ACHN (cell line): ENCODE measurements at regions not wholly inside any gene's neighbourhood (a gene's known extent, or its start where the extent isn't known, plus 50 kb on each side); places are given as distances from the start of the nearest gene placed in this dataset.
A peak's percentile ranks its signal among the peaks of the same experiment; 100 is the strongest.
"Not testable (repeated sequence)": the region's sequence is repeated elsewhere in the genome, so short reads cannot be mapped to it uniquely, and the experiment has no call there.

Experiments
- DNase-seq: peaks from one replicate; pipeline ENCODE4 v3.0.0-alpha.2; 2015
- in situ Hi-C: cut with HindIII; loops from 2 replicates; pipeline ENCODE4 v1.10.0; 2017; ENCODE audit warnings: low sequenced_read_pairs, low pct_ligation_motif_present, low pct_unique_long_range_greater_than_20kb

DNA sequence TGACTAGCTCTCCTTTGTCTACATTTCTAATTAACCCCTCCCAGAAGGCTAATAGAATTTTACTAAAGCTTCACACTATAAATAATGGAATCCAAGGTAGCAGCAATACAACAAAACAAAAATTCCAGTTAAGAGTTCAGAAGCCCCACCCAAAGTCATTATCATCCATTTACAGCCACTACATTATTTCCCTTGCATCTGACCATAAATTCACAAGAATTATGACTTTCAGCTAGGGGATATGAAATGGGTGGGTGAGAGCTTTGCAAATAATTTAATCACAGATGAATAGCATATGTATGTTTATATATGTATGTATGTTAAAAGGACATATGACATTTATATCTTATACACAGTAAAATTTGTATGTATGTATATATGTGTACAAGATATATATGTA is 65.3 kb upstream of the PTGDR start:
- in situ Hi-C loops = no loop called here
- DNase-seq = no peak

- no peak for DNase-seq
- in situ Hi-C loops = no loop called here
Measured at GRCh38 chr14:52190337-52190931, 77.1 kb upstream of the PTGDR start.

DNA sequence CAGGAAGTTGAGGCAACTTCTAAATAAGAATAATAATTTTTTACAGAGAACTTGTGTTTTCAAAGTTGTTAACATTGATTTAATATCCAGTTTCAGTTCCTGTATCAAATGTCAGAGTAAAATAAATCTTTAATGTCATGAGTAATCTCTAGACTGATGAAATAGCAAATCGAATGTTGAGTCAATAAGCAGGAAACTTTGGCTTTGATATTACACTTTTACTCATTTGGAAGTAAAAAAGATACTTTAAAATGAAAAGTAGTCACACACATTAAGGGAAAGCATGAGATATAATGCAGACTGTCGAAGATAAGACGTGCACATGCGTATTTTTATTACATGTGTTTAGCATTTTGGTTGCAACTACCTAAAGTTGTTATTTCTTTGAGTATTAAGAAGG is 78.2 kb upstream of the PTGDR start:
- in situ Hi-C loops = no loop called here
- DNase-seq = no peak

DNA sequence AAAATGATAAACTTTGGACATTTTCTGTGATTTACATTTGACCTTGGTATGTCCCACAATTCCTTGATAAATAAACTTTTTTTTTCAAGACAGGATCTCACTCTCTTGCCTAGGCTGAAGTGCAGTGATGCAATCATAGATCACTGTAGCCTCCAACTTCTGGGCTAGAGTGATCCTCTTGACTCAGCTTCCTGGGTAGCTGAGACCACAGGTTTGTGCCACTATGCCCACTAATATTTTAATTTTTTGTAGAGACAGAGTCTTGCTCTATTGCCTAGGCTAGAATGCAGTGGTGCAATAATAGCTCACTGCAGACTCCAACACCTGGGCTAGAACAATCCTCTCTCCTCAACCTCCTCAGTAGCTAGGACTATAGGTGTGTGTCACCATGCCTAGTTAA is 79.1 kb upstream of the PTGDR start:
- no peak for DNase-seq
- in situ Hi-C loops = no loop called here

DNA sequence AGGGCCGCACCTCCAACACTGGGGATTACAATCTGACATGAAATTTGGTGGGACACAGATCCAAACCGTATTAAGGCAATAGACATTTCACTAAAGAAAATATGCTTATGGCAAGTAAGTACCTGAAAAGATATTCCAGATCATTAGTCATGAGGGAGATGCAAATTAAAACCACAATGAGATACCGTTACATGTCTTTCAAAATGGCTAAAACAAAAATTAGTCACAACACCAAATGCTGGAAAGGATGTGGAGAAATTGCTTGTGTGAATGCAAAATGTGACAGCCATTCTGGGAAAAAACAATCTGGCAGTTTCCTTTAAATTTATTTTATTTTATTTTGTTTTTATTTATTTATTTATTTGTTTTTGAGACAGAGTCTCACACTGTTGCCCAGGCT is 82.3 kb upstream of the PTGDR start:
- in situ Hi-C loops = no loop called here
- DNase-seq = no peak

GRCh38 chr14:52182853-52183252 is 84.6 kb upstream of the PTGDR start:
- no peak for DNase-seq
- in situ Hi-C loops = no loop called here

DNA sequence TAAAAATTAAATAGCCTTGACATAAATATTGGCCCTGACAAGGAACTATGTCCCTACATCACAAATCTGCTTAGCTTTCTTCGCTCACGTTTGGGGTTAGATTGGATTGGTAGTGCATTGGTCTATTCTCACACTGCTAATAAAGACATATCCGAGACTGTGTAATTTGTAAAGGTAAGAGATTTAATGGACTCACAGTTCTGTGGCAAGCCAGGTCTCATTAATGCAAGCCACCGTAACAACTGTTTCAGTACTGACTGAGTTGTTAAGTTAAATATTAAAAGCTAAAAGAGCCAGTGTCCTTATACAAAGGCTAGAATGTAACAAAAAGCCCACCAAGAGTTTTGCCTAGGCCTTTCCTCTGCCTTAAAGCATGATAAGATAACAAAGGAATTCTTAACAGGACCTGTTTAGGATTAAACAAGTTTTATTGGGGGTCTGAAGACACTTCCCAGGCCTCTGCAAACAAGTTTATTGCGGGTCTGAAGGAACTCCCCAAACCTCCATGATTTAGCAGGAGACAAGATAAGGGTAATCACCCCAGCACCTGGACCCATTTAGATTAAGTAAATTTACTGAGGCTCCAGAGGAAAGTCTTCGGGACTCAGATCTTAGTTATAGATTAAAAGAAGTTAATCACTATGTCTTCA is 88.2 kb upstream of the PTGDR start:
- no peak for DNase-seq
- in situ Hi-C loops = no loop called here

- DNase-seq = no peak
- in situ Hi-C loops = no loop called here
Measured at GRCh38 chr14:52175982-52176502, 91.5 kb upstream of the PTGDR start.

DNA sequence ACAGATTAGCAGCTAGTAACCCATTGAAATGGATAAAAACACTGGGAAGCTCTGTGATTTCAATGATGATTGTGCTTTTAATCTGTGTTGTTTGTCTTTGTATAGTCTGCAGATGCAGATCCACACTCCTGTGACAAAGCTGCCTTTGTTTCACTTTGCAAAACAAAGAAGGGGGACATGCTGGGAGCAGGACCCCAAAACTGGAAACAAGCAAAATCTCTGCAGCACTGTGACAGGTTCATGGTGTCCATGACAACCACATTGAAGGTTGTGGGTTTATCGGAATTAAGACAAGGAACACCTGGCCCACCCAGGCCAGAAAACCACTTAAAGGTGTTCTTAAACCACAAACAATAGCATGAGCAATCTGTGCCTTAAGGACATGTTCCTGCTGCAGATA is 95.6 kb upstream of the PTGDR start:
- DNase-seq, in situ Hi-C loops: not testable (repeated sequence)

GRCh38 chr14:52166822-52167221 is 98.0 kb upstream of the NID2 start:
- no peak for DNase-seq
- in situ Hi-C loops = no loop called here

DNA sequence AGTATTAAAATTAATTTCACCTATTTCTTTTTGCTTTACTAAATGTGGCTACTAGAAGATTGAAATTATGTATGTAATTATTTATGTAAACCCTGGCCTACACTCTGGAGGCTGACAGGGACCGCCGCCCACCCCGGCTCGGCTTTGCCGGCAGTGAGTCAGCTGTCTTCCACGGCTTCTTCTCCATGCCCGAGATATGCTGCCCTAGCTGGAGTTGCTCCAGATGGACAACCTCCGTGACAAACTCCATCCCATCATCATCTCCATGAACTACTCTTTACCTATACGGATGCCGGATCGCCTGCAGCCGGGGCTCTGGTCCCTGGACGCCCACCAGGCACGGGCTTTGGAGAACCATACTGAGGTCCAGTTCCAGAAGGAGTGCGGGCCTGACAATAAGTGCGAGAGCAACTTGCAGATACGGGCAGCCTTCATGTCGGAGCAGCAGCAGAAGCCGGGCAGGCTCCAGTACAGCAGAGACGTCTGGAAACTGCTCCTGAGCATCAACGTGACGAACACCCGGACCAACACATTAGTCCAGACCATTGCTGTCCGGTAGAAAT is 86.9 kb upstream of the NID2 start:
- in situ Hi-C loops = no loop called here
- DNase-seq = no peak

GRCh38 chr14:52154992-52155650 is 86.3 kb upstream of the NID2 start:
- in situ Hi-C loops = no loop called here
- DNase-seq = no peak

GRCh38 chr14:52153939-52154338 is 85.1 kb upstream of the NID2 start:
- DNase-seq = no peak
- in situ Hi-C loops = no loop called here

GRCh38 chr14:52150162-52150561 is 81.3 kb upstream of the NID2 start:
- in situ Hi-C loops = no loop called here
- DNase-seq = no peak

- DNase-seq = no peak
- in situ Hi-C loops = no loop called here
Measured at GRCh38 chr14:52148371-52148770, 79.5 kb upstream of the NID2 start.

DNA sequence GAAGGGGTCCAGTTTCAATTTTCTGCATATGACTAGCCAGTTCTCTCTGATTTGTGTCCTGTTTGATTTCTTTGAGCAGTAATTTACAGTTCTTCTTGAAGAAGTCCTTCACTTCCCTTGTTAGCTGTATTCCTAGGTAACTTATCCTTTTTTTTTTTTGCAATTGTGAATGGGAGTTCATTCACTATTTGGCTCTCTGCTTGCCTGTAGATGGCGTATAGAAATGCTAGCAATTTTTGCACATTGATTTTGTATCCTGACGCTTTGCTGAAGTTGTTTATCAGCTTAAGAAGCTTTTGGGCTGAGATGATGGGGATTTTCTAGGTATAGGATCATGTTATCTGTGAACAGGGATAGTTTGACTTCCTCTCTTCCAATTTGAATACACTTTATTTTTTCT is 77.6 kb upstream of the NID2 start:
- in situ Hi-C loops = no loop called here
- no peak for DNase-seq

- in situ Hi-C loops, DNase-seq: not testable (repeated sequence)
Measured at GRCh38 chr14:52144099-52144498, 75.2 kb upstream of the NID2 start.

- in situ Hi-C loops = no loop called here
- no peak for DNase-seq
Measured at GRCh38 chr14:52142504-52142903, 73.6 kb upstream of the NID2 start.

GRCh38 chr14:52131640-52132320 is 62.9 kb upstream of the NID2 start:
- peak; percentile 92 for DNase-seq

More at GRCh38 chr14:52131640-52132320, 62.9 kb upstream of the NID2 start:
- in situ Hi-C loops = no loop called here
